ENCODE measurements at regions not wholly inside any gene's neighbourhood (a gene's known extent, or its start where the extent isn't known, plus 50 kb on each side); places are given as distances from the start of the nearest gene placed in this dataset.

- no CpG with 5 or more reads among the region's 4 CpGs for WGBS, 2 experiments (ENCODE audit: extremely low coverage in 2 of 2, insufficient read length in 1 of 2)
- Histone ChIP-seq H3K27ac (ENCODE audit: insufficient read depth, low read length) (no peak overlapping the region), H3K36me3 (ENCODE audit: control insufficient read depth, insufficient read depth, low read length) (no peaks in the 10 kb centered on the region), H3K23ac (ENCODE audit: low read depth, low read length) (no peak overlapping the region), H4K5ac (ENCODE audit: low read depth, low read length) (no peak overlapping the region), H2BK20ac (ENCODE audit: low read depth, low read length) (no peak overlapping the region), H4K91ac (ENCODE audit: insufficient read depth, low read depth, low read length) (no peak overlapping the region), H3K18ac (ENCODE audit: low read depth, low read length) (no peak overlapping the region), H4K8ac (ENCODE audit: low read depth in 2 of 2, low read length in 2 of 2) (no peak overlapping the region), H3K4me3 (ENCODE audit: insufficient read depth, low read depth, low read length) (no peak overlapping the region), H3K4ac (ENCODE audit: low read depth, low read length) (no peak overlapping the region), H3K9ac (ENCODE audit: low read depth, low read length) (no peak overlapping the region), H2BK15ac (ENCODE audit: low read depth, low read length) (no peak overlapping the region), H3K9me1 (ENCODE audit: insufficient read depth, low read length) (no peaks in the 10 kb centered on the region), H2AFZ (replicated peaks; ENCODE audit: low read length, poor library complexity) (no peak overlapping the region), H3K79me1 (ENCODE audit: low read depth in 1 of 2, low read length in 2 of 2) (no peaks in the 10 kb centered on the region), H2BK120ac (ENCODE audit: low read depth, low read length) (no peak overlapping the region), H2BK5ac (ENCODE audit: low read depth, low read length, poor library complexity, severe bottlenecking) (no peak overlapping the region), H2AK5ac (ENCODE audit: low read depth, low read length) (no peak overlapping the region), H3K4me1 (ENCODE audit: control insufficient read depth, insufficient read depth, low read length) (no peaks in the 10 kb centered on the region), H3K4me2 (ENCODE audit: low read depth, low read length) (no peak overlapping the region), H3K9me3 (ENCODE audit: control insufficient read depth, insufficient read depth, low read length) (peaks cover 4% of the 10 kb centered on the region; the same call in 1 of the 2 replicates), H3K56ac (ENCODE audit: extremely low read depth, insufficient read depth, low read length) (no peak overlapping the region), H4K20me1 (ENCODE audit: insufficient read depth, low read length) (no peaks in the 10 kb centered on the region), H2AK9ac (replicated peaks; ENCODE audit: low read depth, low read length, poor library complexity) (no peak overlapping the region), H3K27me3 (ENCODE audit: control insufficient read depth, insufficient read depth, low read length) (no peaks in the 10 kb centered on the region), H3K14ac (replicated peaks; ENCODE audit: low read depth, low read length) (no peak overlapping the region)
- no peak for DNase-seq
- dilution Hi-C loops (cut with HindIII; ENCODE audit: low sequenced_read_pairs, unreplicated experiment), result no loop called here
- in situ Hi-C loops (cut with MboI; ENCODE audit: low sequenced_read_pairs), result no loop called here
- no peak for ATAC-seq (ENCODE audit: low read depth)
- intact Hi-C loops (cut with micrococcal nuclease), result no loop called here
- BruUV-seq (replicated peaks), result no TSS peak
- ChIA-PET CTCF (no interaction called here), POLR2A (ENCODE audit: unreplicated experiment) (no interaction called here)
- TF ChIP-seq CEBPB (IDR thresholded peaks at IDR 0.05; ENCODE audit: low read depth, low read length), result no peak
- no peak for TF ChIP-seq BHLHE40 (IDR thresholded peaks at IDR 0.05; ENCODE audit: low read depth, low read length)
- no peak for TF ChIP-seq RFX5 (IDR thresholded peaks at IDR 0.05; ENCODE audit: low read depth, low read length)
- no peak for TF ChIP-seq MXI1 (IDR thresholded peaks at IDR 0.05; ENCODE audit: borderline replicate concordance, low read depth, low read length)
- no peak for TF ChIP-seq MAFK (IDR thresholded peaks at IDR 0.05; ENCODE audit: low read depth, low read length)
- TF ChIP-seq SMC3 (IDR thresholded peaks at IDR 0.05; ENCODE audit: low read depth, low read length), result no peak
- TF ChIP-seq RCOR1 (IDR thresholded peaks at IDR 0.05; ENCODE audit: insufficient replicate concordance, low read length), result no peak
- no peak for TF ChIP-seq RAD21 (IDR thresholded peaks at IDR 0.05; ENCODE audit: low read length)
- no peak for TF ChIP-seq NFE2L2 (IDR thresholded peaks at IDR 0.05; ENCODE audit: low read depth, low read length)
- TF ChIP-seq ELK1 (IDR thresholded peaks at IDR 0.05; ENCODE audit: borderline replicate concordance, low read depth, low read length), result no peak
- no peak for TF ChIP-seq MAZ (IDR thresholded peaks at IDR 0.05; ENCODE audit: borderline replicate concordance, low read depth, low read length)
- no peak for TF ChIP-seq CTCF (conservative IDR thresholded peaks at IDR 0.05; ENCODE audit: low read depth, low read length)
- TF ChIP-seq, protein P1, sequence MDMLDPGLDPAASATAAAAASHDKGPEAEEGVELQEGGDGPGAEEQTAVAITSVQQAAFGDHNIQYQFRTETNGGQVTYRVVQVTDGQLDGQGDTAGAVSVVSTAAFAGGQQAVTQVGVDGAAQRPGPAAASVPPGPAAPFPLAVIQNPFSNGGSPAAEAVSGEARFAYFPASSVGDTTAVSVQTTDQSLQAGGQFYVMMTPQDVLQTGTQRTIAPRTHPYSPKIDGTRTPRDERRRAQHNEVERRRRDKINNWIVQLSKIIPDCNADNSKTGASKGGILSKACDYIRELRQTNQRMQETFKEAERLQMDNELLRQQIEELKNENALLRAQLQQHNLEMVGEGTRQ (IDR thresholded peaks at IDR 0.05; ENCODE audit: low read depth, low read length), result no peak
- no peak for TF ChIP-seq POLR2A (IDR thresholded peaks at IDR 0.05; ENCODE audit: low read depth, low read length)
- TF ChIP-seq FOS (IDR thresholded peaks at IDR 0.05; ENCODE audit: low read depth, low read length), result no peak
- no peak for TF ChIP-seq CHD1 (IDR thresholded peaks at IDR 0.05; ENCODE audit: low read depth, low read length)
These were observed 269.9 kb downstream of the NR2F2 start for GRCh38 chr15:96600350-96600749.

Measured in IMR-90 (cell line).